ENCODE measurements at regions not wholly inside any gene's neighbourhood (a gene's known extent, or its start where the extent isn't known, plus 50 kb on each side); places are given as distances from the start of the nearest gene placed in this dataset.

DNA sequence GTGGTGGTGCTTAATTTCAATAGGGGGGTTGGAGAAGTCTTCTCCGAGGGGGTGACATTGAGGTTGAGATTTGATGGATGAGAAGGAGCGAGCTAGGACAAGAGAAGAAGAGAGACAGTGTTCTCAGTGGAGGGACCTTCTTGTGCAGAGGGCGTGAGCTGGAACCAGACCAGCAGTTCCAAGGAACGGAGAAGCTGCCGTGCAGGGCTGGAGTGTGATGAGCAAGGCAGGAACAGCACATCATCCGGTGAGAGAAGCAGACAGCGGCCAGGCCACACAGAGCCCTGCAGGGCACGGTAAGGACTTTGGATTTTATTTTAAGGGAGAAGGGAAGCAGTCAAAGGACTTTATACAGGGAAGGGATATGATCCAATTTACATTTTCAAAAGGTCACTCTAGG is 206.9 kb downstream of the MELK start:
- no peak for TF ChIP-seq SPI1 (IDR thresholded peaks at IDR 0.05; ENCODE audit: borderline replicate concordance, low read depth)
- TF ChIP-seq, protein P1, sequence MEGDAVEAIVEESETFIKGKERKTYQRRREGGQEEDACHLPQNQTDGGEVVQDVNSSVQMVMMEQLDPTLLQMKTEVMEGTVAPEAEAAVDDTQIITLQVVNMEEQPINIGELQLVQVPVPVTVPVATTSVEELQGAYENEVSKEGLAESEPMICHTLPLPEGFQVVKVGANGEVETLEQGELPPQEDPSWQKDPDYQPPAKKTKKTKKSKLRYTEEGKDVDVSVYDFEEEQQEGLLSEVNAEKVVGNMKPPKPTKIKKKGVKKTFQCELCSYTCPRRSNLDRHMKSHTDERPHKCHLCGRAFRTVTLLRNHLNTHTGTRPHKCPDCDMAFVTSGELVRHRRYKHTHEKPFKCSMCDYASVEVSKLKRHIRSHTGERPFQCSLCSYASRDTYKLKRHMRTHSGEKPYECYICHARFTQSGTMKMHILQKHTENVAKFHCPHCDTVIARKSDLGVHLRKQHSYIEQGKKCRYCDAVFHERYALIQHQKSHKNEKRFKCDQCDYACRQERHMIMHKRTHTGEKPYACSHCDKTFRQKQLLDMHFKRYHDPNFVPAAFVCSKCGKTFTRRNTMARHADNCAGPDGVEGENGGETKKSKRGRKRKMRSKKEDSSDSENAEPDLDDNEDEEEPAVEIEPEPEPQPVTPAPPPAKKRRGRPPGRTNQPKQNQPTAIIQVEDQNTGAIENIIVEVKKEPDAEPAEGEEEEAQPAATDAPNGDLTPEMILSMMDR (IDR thresholded peaks at IDR 0.05; ENCODE audit: insufficient read depth, low read length), result no peak
- TF ChIP-seq POLR2AphosphoS5 (IDR thresholded peaks at IDR 0.05; ENCODE audit: low read depth), result no peak
- TF ChIP-seq, protein P2, sequence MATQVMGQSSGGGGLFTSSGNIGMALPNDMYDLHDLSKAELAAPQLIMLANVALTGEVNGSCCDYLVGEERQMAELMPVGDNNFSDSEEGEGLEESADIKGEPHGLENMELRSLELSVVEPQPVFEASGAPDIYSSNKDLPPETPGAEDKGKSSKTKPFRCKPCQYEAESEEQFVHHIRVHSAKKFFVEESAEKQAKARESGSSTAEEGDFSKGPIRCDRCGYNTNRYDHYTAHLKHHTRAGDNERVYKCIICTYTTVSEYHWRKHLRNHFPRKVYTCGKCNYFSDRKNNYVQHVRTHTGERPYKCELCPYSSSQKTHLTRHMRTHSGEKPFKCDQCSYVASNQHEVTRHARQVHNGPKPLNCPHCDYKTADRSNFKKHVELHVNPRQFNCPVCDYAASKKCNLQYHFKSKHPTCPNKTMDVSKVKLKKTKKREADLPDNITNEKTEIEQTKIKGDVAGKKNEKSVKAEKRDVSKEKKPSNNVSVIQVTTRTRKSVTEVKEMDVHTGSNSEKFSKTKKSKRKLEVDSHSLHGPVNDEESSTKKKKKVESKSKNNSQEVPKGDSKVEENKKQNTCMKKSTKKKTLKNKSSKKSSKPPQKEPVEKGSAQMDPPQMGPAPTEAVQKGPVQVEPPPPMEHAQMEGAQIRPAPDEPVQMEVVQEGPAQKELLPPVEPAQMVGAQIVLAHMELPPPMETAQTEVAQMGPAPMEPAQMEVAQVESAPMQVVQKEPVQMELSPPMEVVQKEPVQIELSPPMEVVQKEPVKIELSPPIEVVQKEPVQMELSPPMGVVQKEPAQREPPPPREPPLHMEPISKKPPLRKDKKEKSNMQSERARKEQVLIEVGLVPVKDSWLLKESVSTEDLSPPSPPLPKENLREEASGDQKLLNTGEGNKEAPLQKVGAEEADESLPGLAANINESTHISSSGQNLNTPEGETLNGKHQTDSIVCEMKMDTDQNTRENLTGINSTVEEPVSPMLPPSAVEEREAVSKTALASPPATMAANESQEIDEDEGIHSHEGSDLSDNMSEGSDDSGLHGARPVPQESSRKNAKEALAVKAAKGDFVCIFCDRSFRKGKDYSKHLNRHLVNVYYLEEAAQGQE (IDR thresholded peaks at IDR 0.05; ENCODE audit: insufficient replicate concordance, low read depth), result no peak
- no peak for TF ChIP-seq GABPA (IDR thresholded peaks at IDR 0.05; ENCODE audit: low read depth)

DNA sequence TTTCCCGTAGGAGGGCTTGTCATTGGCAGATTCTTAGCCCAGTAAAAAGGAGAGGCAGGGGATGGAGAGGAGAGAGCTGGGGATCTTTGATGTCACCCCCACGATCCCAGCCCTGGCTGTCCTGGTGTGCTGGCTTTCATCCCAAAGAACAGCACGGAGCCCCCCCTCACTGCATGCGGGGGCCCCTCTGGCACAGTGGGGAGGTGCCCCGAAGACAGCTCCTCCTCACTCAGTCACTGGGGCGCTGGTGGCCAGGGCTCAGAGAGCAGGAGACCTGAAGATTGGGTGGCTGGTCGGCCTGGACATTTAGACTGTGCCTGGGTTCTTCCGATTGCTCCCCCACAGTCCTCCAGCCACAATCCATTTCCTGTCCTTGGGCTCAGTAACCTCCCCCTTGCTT is 207.5 kb downstream of the MELK start:
- no peak for DNase-seq (ENCODE audit: low read depth in 1 of 2, low spot score in 1 of 2)
- H3K4me3 ChIP-seq (replicated peaks; ENCODE audit: insufficient read depth, low read length), result no peak overlapping the region
- no peak overlapping the region for H3K27ac ChIP-seq (replicated peaks)
- H3K27me3 ChIP-seq (ENCODE audit: insufficient read depth, poor library complexity, severe bottlenecking), result peaks cover 4% of the 10 kb centered on the region
- TF ChIP-seq POLR2AphosphoS5 (IDR thresholded peaks at IDR 0.05; ENCODE audit: low read depth) (no peak), SPI1 (IDR thresholded peaks at IDR 0.05; ENCODE audit: borderline replicate concordance, low read depth) (no peak), GABPA (IDR thresholded peaks at IDR 0.05; ENCODE audit: low read depth) (no peak)
- TF ChIP-seq, protein P2 (IDR thresholded peaks at IDR 0.05; ENCODE audit: insufficient replicate concordance, low read depth), result no peak
- TF ChIP-seq, protein P1 (IDR thresholded peaks at IDR 0.05; ENCODE audit: insufficient read depth, low read length), result no peak

More for the DNA sequence above, 206.9 kb downstream of the MELK start:
- H3K27ac ChIP-seq (replicated peaks), result no peak overlapping the region
- no peak overlapping the region for H3K4me3 ChIP-seq (replicated peaks; ENCODE audit: insufficient read depth, low read length)
- DNase-seq (ENCODE audit: low read depth in 1 of 2, low spot score in 1 of 2), result no peak
- peaks cover 4% of the 10 kb centered on the region for H3K27me3 ChIP-seq (ENCODE audit: insufficient read depth, poor library complexity, severe bottlenecking)

DNA sequence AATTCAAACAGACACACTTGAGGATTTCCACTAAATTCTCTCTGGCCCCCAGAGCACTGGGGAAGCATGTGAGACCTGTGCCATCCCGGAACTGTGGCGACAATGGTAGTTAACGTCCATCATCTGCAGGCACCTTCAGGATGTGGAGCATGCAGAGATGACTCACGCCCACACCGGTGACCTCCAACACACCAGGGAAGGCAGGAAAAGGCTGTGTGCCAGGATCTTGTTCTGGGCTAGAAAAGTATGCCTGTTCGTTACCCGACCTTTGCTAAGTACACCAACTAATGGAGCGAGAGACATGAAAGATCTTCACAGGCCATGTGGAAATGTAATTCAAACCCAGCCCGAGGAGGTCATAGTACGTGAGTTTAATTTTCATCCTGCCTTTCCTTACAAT is 208.8 kb downstream of the MELK start:
- Histone ChIP-seq H3K27me3 (ENCODE audit: insufficient read depth, poor library complexity, severe bottlenecking) (peaks cover 4% of the 10 kb centered on the region), H3K4me3 (replicated peaks; ENCODE audit: insufficient read depth, low read length) (no peak overlapping the region), H3K27ac (replicated peaks) (no peak overlapping the region)
- no peak for DNase-seq (ENCODE audit: low read depth in 1 of 2, low spot score in 1 of 2)
- TF ChIP-seq POLR2AphosphoS5 (IDR thresholded peaks at IDR 0.05; ENCODE audit: low read depth), result no peak
- no peak for TF ChIP-seq GABPA (IDR thresholded peaks at IDR 0.05; ENCODE audit: low read depth)
- TF ChIP-seq SPI1 (IDR thresholded peaks at IDR 0.05; ENCODE audit: borderline replicate concordance, low read depth), result no peak
- TF ChIP-seq, protein P2 (IDR thresholded peaks at IDR 0.05; ENCODE audit: insufficient replicate concordance, low read depth), result no peak
- TF ChIP-seq, protein P1 (IDR thresholded peaks at IDR 0.05; ENCODE audit: insufficient read depth, low read length), result no peak
